ENCODE measurements at regions not wholly inside any gene's neighbourhood (a gene's known extent, or its start where the extent isn't known, plus 50 kb on each side); places are given as distances from the start of the nearest gene placed in this dataset.

- no peak for DNase-seq (ENCODE audit: low spot score)
These were observed 326.3 kb upstream of the TSHZ2 start for GRCh38 chr20:52645822-52646221.

- DNase-seq (ENCODE audit: low spot score), result no peak
These were observed 329.1 kb upstream of the TSHZ2 start for GRCh38 chr20:52643034-52643433.

GRCh38 chr20:52637201-52637600 lies 335.0 kb upstream of the TSHZ2 start:
- no peak for DNase-seq (ENCODE audit: low spot score)

- DNase-seq (ENCODE audit: low spot score), result no peak
These were observed 340.7 kb upstream of the TSHZ2 start for GRCh38 chr20:52631469-52631868.

- DNase-seq (ENCODE audit: low spot score), result no peak
These were observed 342.0 kb upstream of the TSHZ2 start for GRCh38 chr20:52630138-52630537.

- no peak for DNase-seq (ENCODE audit: low spot score)
These were observed 347.9 kb upstream of the TSHZ2 start for GRCh38 chr20:52624281-52624680.

GRCh38 chr20:52622081-52622480 lies 350.1 kb upstream of the TSHZ2 start:
- DNase-seq (ENCODE audit: low spot score), result no peak

GRCh38 chr20:52621401-52621800 lies 350.8 kb upstream of the TSHZ2 start:
- no peak for DNase-seq (ENCODE audit: low spot score)

- no peak for DNase-seq (ENCODE audit: low spot score)
These were observed 352.5 kb upstream of the TSHZ2 start for GRCh38 chr20:52619671-52620070.

GRCh38 chr20:52619101-52619500 lies 353.1 kb upstream of the TSHZ2 start:
- no peak for DNase-seq (ENCODE audit: low spot score)

GRCh38 chr20:52616629-52617028 lies 355.5 kb upstream of the TSHZ2 start:
- DNase-seq (ENCODE audit: low spot score), result no peak

- DNase-seq (ENCODE audit: low spot score), result no peak
These were observed 357.9 kb upstream of the TSHZ2 start for GRCh38 chr20:52614051-52614863.

GRCh38 chr20:52612046-52612632 lies 360.0 kb upstream of the TSHZ2 start:
- DNase-seq (ENCODE audit: low spot score), result no peak

GRCh38 chr20:52610749-52611148 lies 361.4 kb upstream of the TSHZ2 start:
- DNase-seq (ENCODE audit: low spot score), result no peak

- DNase-seq (ENCODE audit: low spot score), result no peak
These were observed 370.7 kb upstream of the TSHZ2 start for GRCh38 chr20:52601295-52601971.

GRCh38 chr20:52596256-52596655 lies 375.9 kb upstream of the TSHZ2 start:
- DNase-seq (ENCODE audit: low spot score), result no peak

- DNase-seq (ENCODE audit: low spot score), result no peak
These were observed 376.6 kb upstream of the TSHZ2 start for GRCh38 chr20:52595518-52595917.

GRCh38 chr20:52593654-52594053 lies 378.5 kb upstream of the TSHZ2 start:
- DNase-seq (ENCODE audit: low spot score), result no peak

GRCh38 chr20:52592567-52592966 lies 379.6 kb upstream of the TSHZ2 start:
- no peak for DNase-seq (ENCODE audit: low spot score)

GRCh38 chr20:52590100-52590499 lies 382.1 kb upstream of the TSHZ2 start:
- no peak for DNase-seq (ENCODE audit: low spot score)

- DNase-seq (ENCODE audit: low spot score), result no peak
These were observed 382.8 kb upstream of the TSHZ2 start for GRCh38 chr20:52589251-52589812.

GRCh38 chr20:52586660-52587059 lies 385.5 kb upstream of the TSHZ2 start:
- DNase-seq (ENCODE audit: low spot score), result no peak

- no peak for DNase-seq (ENCODE audit: low spot score)
These were observed 386.8 kb upstream of the TSHZ2 start for GRCh38 chr20:52585333-52585732.

All from ureter (tissue), 1 donor.